Mucosa of rectum (tissue), 2 donors: ENCODE measurements at regions not wholly inside any gene's neighbourhood (a gene's known extent, or its start where the extent isn't known, plus 50 kb on each side); places are given as distances from the start of the nearest gene placed in this dataset.

Experiments
- H3K27ac ChIP-seq, 2 donors: one replicate each; pipeline ENCODE4 v1.7.0; 2013; ENCODE audit warnings: inconsistent platforms in 2 of 2, low read depth in 2 of 2, low read length in 2 of 2
- H3K27me3 ChIP-seq, 2 donors: one replicate each; pipeline ENCODE4 v1.7.0; 2013; ENCODE audit warnings: low read length in 2 of 2; ENCODE audit not compliant: control insufficient read depth in 2 of 2, insufficient read depth in 2 of 2
- H3K36me3 ChIP-seq, 2 donors: one replicate each; pipeline ENCODE4 v1.7.0; 2013; ENCODE audit warnings: low read length in 2 of 2; ENCODE audit not compliant: control insufficient read depth in 2 of 2, insufficient read depth in 2 of 2
- H3K4me1 ChIP-seq, 2 donors: one replicate each; pipeline ENCODE4 v1.7.0; 2013; ENCODE audit warnings: low read length in 2 of 2, mild to moderate bottlenecking in 1 of 2; ENCODE audit not compliant: control insufficient read depth in 2 of 2, insufficient read depth in 2 of 2
- H3K4me3 ChIP-seq, 2 donors: one replicate each; pipeline ENCODE4 v1.7.0; 2013; ENCODE audit warnings: low read length in 2 of 2
- H3K9ac ChIP-seq, 2 donors: one replicate each; pipeline ENCODE4 v1.7.0; 2013; ENCODE audit warnings: low read length in 2 of 2, low read depth in 1 of 2, mild to moderate bottlenecking in 1 of 2
- H3K9me3 ChIP-seq, 2 donors: one replicate each; pipeline ENCODE4 v1.7.0; 2013; ENCODE audit warnings: low read length in 2 of 2; ENCODE audit not compliant: control insufficient read depth in 2 of 2
- donor health status: healthy.
- donor health status: Normal muscosa, but diverticular disease.

- no peak overlapping the region for H3K27ac ChIP-seq
- no peaks in the 10 kb centered on the region for H3K4me1 ChIP-seq
- H3K27me3 ChIP-seq = no peaks in the 10 kb centered on the region
- H3K9ac ChIP-seq = no peak overlapping the region
- no peaks in the 10 kb centered on the region for H3K36me3 ChIP-seq
- H3K4me3 ChIP-seq = no peak overlapping the region
- no peaks in the 10 kb centered on the region for H3K9me3 ChIP-seq
These were observed 572.2 kb downstream of the RWDD3 start for GRCh38 chr1:95806171-95806570.

- H3K27me3 ChIP-seq = no peaks in the 10 kb centered on the region
- H3K9me3 ChIP-seq = no peaks in the 10 kb centered on the region
- no peak overlapping the region for H3K9ac ChIP-seq
- no peak overlapping the region for H3K27ac ChIP-seq
- H3K36me3 ChIP-seq = no peaks in the 10 kb centered on the region
- no peak overlapping the region for H3K4me3 ChIP-seq
- H3K4me1 ChIP-seq = no peaks in the 10 kb centered on the region
These were observed 575.4 kb downstream of the RWDD3 start for GRCh38 chr1:95809391-95809790.

- no peaks in the 10 kb centered on the region for H3K27me3 ChIP-seq
- no peaks in the 10 kb centered on the region for H3K9me3 ChIP-seq
- no peak overlapping the region for H3K9ac ChIP-seq
- H3K4me1 ChIP-seq = no peaks in the 10 kb centered on the region
- H3K27ac ChIP-seq = no peak overlapping the region
- H3K4me3 ChIP-seq = no peak overlapping the region
- H3K36me3 ChIP-seq = no peaks in the 10 kb centered on the region
These were observed 581.5 kb downstream of the RWDD3 start for GRCh38 chr1:95815511-95815910.

GRCh38 chr1:95829556-95829955 is 595.5 kb downstream of the RWDD3 start:
- no peak overlapping the region for H3K9ac ChIP-seq
- H3K27ac ChIP-seq = no peak overlapping the region
- H3K9me3 ChIP-seq = no peaks in the 10 kb centered on the region
- H3K4me3 ChIP-seq = no peak overlapping the region
- no peaks in the 10 kb centered on the region for H3K36me3 ChIP-seq
- H3K27me3 ChIP-seq = no peaks in the 10 kb centered on the region
- H3K4me1 ChIP-seq = no peaks in the 10 kb centered on the region

GRCh38 chr1:95832370-95832769 is 598.4 kb downstream of the RWDD3 start:
- Histone ChIP-seq H3K36me3 (no peaks in the 10 kb centered on the region), H3K4me3 (no peak overlapping the region), H3K9me3 (no peaks in the 10 kb centered on the region), H3K27ac (no peak overlapping the region), H3K4me1 (no peaks in the 10 kb centered on the region), H3K9ac (no peak overlapping the region), H3K27me3 (no peaks in the 10 kb centered on the region)

- no peak overlapping the region for H3K4me3 ChIP-seq
- H3K36me3 ChIP-seq = no peaks in the 10 kb centered on the region
- H3K4me1 ChIP-seq = no peaks in the 10 kb centered on the region
- no peak overlapping the region for H3K27ac ChIP-seq
- no peaks in the 10 kb centered on the region for H3K9me3 ChIP-seq
- no peaks in the 10 kb centered on the region for H3K27me3 ChIP-seq
- no peak overlapping the region for H3K9ac ChIP-seq
These were observed 615.4 kb downstream of the RWDD3 start for GRCh38 chr1:95849439-95849838.

- Histone ChIP-seq H3K4me3 (no peak overlapping the region), H3K27ac (no peak overlapping the region), H3K9me3 (no peaks in the 10 kb centered on the region), H3K36me3 (no peaks in the 10 kb centered on the region), H3K27me3 (no peaks in the 10 kb centered on the region), H3K4me1 (no peaks in the 10 kb centered on the region), H3K9ac (no peak overlapping the region)
These were observed 616.2 kb downstream of the RWDD3 start for GRCh38 chr1:95850165-95850649.

GRCh38 chr1:95850763-95851162 is 616.8 kb downstream of the RWDD3 start:
- no peaks in the 10 kb centered on the region for H3K4me1 ChIP-seq
- no peak overlapping the region for H3K9ac ChIP-seq
- no peaks in the 10 kb centered on the region for H3K9me3 ChIP-seq
- H3K27ac ChIP-seq = no peak overlapping the region
- no peak overlapping the region for H3K4me3 ChIP-seq
- no peaks in the 10 kb centered on the region for H3K27me3 ChIP-seq
- H3K36me3 ChIP-seq = no peaks in the 10 kb centered on the region

GRCh38 chr1:95852483-95853070 is 618.6 kb downstream of the RWDD3 start:
- Histone ChIP-seq H3K9me3 (no peaks in the 10 kb centered on the region), H3K4me1 (no peaks in the 10 kb centered on the region), H3K27me3 (no peaks in the 10 kb centered on the region), H3K27ac (no peak overlapping the region), H3K9ac (no peak overlapping the region), H3K4me3 (no peak overlapping the region), H3K36me3 (no peaks in the 10 kb centered on the region)

GRCh38 chr1:95854457-95854856 is 620.4 kb downstream of the RWDD3 start:
- H3K27ac ChIP-seq = no peak overlapping the region
- no peaks in the 10 kb centered on the region for H3K27me3 ChIP-seq
- no peaks in the 10 kb centered on the region for H3K36me3 ChIP-seq
- no peak overlapping the region for H3K9ac ChIP-seq
- H3K9me3 ChIP-seq = peaks cover 0 to 3% of the 10 kb centered on the region in 2 donors
- no peaks in the 10 kb centered on the region for H3K4me1 ChIP-seq
- no peak overlapping the region for H3K4me3 ChIP-seq

- H3K9ac ChIP-seq = no peak overlapping the region
- no peaks in the 10 kb centered on the region for H3K4me1 ChIP-seq
- H3K27ac ChIP-seq = no peak overlapping the region
- H3K36me3 ChIP-seq = no peaks in the 10 kb centered on the region
- no peak overlapping the region for H3K4me3 ChIP-seq
- H3K9me3 ChIP-seq = peaks cover 0 to 3% of the 10 kb centered on the region in 2 donors
- H3K27me3 ChIP-seq = no peaks in the 10 kb centered on the region
These were observed 629.1 kb downstream of the RWDD3 start for GRCh38 chr1:95863086-95863485.
